ENCODE measurements at regions not wholly inside any gene's neighbourhood (a gene's known extent, or its start where the extent isn't known, plus 50 kb on each side); places are given as distances from the start of the nearest gene placed in this dataset.

GRCh38 chr5:125704888-125705287, 718.3 kb upstream of the GRAMD2B start:
- no peak for TF ChIP-seq CTCF (IDR thresholded peaks at IDR 0.05; ENCODE audit: control extremely low read depth, extremely low read depth)
- H3K9ac ChIP-seq (ENCODE audit: insufficient read depth in 1 of 2, low read length in 2 of 2): no peak overlapping the region
- no peaks in the 10 kb centered on the region for H3K27me3 ChIP-seq (ENCODE audit: control insufficient read depth in 3 of 3, insufficient read depth in 3 of 3, low read length in 2 of 3)
- no peak for DNase-seq
- no peak for ATAC-seq (ENCODE audit: insufficient read depth, low FRiP score)
- H3K9me3 ChIP-seq (ENCODE audit: control insufficient read depth in 4 of 4, insufficient read depth in 3 of 4, low read length in 3 of 4): peaks cover 0 to 3% (median 1%) of the 10 kb centered on the region in 4 donors
- no peak overlapping the region for H3K27ac ChIP-seq (ENCODE audit: low read depth in 1 of 2, low read length in 1 of 2)
- peaks cover 0 to 10% (median 0%) of the 10 kb centered on the region in 5 donors for H3K4me1 ChIP-seq (ENCODE audit: control insufficient read depth in 5 of 5, insufficient read depth in 5 of 5, low read length in 5 of 5)
- no peak overlapping the region for H3K4me3 ChIP-seq
- H3K36me3 ChIP-seq (ENCODE audit: control insufficient read depth in 4 of 4, insufficient read depth in 4 of 4, low read length in 4 of 4): no peaks in the 10 kb centered on the region
- 47 to 91% methylated on average over 1 of the region's 1 CpG for WGBS, 2 donors

- Histone ChIP-seq H3K4me1 (ENCODE audit: control insufficient read depth in 5 of 5, insufficient read depth in 5 of 5, low read length in 5 of 5) (no peaks in the 10 kb centered on the region), H3K9ac (ENCODE audit: insufficient read depth in 1 of 2, low read length in 2 of 2) (no peak overlapping the region), H3K27ac (ENCODE audit: low read depth in 1 of 2, low read length in 1 of 2) (no peak overlapping the region), H3K36me3 (ENCODE audit: control insufficient read depth in 4 of 4, insufficient read depth in 4 of 4, low read length in 4 of 4) (no peaks in the 10 kb centered on the region), H3K9me3 (ENCODE audit: control insufficient read depth in 4 of 4, insufficient read depth in 3 of 4, low read length in 3 of 4) (peaks cover 0 to 2% (median under 1%) of the 10 kb centered on the region in 4 donors), H3K27me3 (ENCODE audit: control insufficient read depth in 3 of 3, insufficient read depth in 3 of 3, low read length in 2 of 3) (no peaks in the 10 kb centered on the region), H3K4me3 (no peak overlapping the region)
- no peak for TF ChIP-seq CTCF (IDR thresholded peaks at IDR 0.05; ENCODE audit: control extremely low read depth, extremely low read depth)
- no peak for ATAC-seq (ENCODE audit: insufficient read depth, low FRiP score)
- no peak for DNase-seq
- WGBS, 2 donors: 68 to 79% methylated on average over 2 of the region's 2 CpGs
These were observed 714.6 kb upstream of the GRAMD2B start for GRCh38 chr5:125708583-125708982.

GRCh38 chr5:125710745-125711144, 712.5 kb upstream of the GRAMD2B start:
- H3K4me1 ChIP-seq (ENCODE audit: control insufficient read depth in 5 of 5, insufficient read depth in 5 of 5, low read length in 5 of 5): no peaks in the 10 kb centered on the region
- no peak for TF ChIP-seq CTCF (IDR thresholded peaks at IDR 0.05; ENCODE audit: control extremely low read depth, extremely low read depth)
- H3K27me3 ChIP-seq (ENCODE audit: control insufficient read depth in 3 of 3, insufficient read depth in 3 of 3, low read length in 2 of 3): no peaks in the 10 kb centered on the region
- no peaks in the 10 kb centered on the region for H3K9me3 ChIP-seq (ENCODE audit: control insufficient read depth in 4 of 4, insufficient read depth in 3 of 4, low read length in 3 of 4)
- H3K4me3 ChIP-seq: no peak overlapping the region
- ATAC-seq (ENCODE audit: insufficient read depth, low FRiP score) (no peak), DNase-seq (no peak)
- no peak overlapping the region for H3K27ac ChIP-seq (ENCODE audit: low read depth in 1 of 2, low read length in 1 of 2)
- H3K9ac ChIP-seq (ENCODE audit: insufficient read depth in 1 of 2, low read length in 2 of 2): no peak overlapping the region
- 96 to 98% methylated on average over 2 of the region's 2 CpGs for WGBS, 2 donors
- no peaks in the 10 kb centered on the region for H3K36me3 ChIP-seq (ENCODE audit: control insufficient read depth in 4 of 4, insufficient read depth in 4 of 4, low read length in 4 of 4)

GRCh38 chr5:125712397-125712796, 710.8 kb upstream of the GRAMD2B start:
- DNase-seq: no peak
- H3K4me3 ChIP-seq: no peak overlapping the region
- H3K36me3 ChIP-seq (ENCODE audit: control insufficient read depth in 4 of 4, insufficient read depth in 4 of 4, low read length in 4 of 4): no peaks in the 10 kb centered on the region
- WGBS, 2 donors: 42 to 47% methylated on average over 1 of the region's 1 CpG
- no peaks in the 10 kb centered on the region for H3K4me1 ChIP-seq (ENCODE audit: control insufficient read depth in 5 of 5, insufficient read depth in 5 of 5, low read length in 5 of 5)
- no peak for TF ChIP-seq CTCF (IDR thresholded peaks at IDR 0.05; ENCODE audit: control extremely low read depth, extremely low read depth)
- no peaks in the 10 kb centered on the region for H3K27me3 ChIP-seq (ENCODE audit: control insufficient read depth in 3 of 3, insufficient read depth in 3 of 3, low read length in 2 of 3)
- H3K27ac ChIP-seq (ENCODE audit: low read depth in 1 of 2, low read length in 1 of 2): no peak overlapping the region
- H3K9me3 ChIP-seq (ENCODE audit: control insufficient read depth in 4 of 4, insufficient read depth in 3 of 4, low read length in 3 of 4): no peaks in the 10 kb centered on the region
- H3K9ac ChIP-seq (ENCODE audit: insufficient read depth in 1 of 2, low read length in 2 of 2): no peak overlapping the region
- ATAC-seq (ENCODE audit: insufficient read depth, low FRiP score): no peak

Measured in lung (tissue), 11 donors.